Stimulated activated CD8-positive, alpha-beta memory T cell treated with anti-CD3 and anti-CD28 coated beads, Interleukin-12 subunit alpha, Interleukin-12 subunit beta, amount 100 ng/mL, for 24 hours (primary cell): ENCODE measurements at regions not wholly inside any gene's neighbourhood (a gene's known extent, or its start where the extent isn't known, plus 50 kb on each side); places are given as distances from the start of the nearest gene placed in this dataset.

Experiments used
- DNase-seq: peaks from one replicate; pipeline ENCODE4 v3.0.0-alpha.2; 2020; ENCODE audit errors: extremely low read depth

DNA sequence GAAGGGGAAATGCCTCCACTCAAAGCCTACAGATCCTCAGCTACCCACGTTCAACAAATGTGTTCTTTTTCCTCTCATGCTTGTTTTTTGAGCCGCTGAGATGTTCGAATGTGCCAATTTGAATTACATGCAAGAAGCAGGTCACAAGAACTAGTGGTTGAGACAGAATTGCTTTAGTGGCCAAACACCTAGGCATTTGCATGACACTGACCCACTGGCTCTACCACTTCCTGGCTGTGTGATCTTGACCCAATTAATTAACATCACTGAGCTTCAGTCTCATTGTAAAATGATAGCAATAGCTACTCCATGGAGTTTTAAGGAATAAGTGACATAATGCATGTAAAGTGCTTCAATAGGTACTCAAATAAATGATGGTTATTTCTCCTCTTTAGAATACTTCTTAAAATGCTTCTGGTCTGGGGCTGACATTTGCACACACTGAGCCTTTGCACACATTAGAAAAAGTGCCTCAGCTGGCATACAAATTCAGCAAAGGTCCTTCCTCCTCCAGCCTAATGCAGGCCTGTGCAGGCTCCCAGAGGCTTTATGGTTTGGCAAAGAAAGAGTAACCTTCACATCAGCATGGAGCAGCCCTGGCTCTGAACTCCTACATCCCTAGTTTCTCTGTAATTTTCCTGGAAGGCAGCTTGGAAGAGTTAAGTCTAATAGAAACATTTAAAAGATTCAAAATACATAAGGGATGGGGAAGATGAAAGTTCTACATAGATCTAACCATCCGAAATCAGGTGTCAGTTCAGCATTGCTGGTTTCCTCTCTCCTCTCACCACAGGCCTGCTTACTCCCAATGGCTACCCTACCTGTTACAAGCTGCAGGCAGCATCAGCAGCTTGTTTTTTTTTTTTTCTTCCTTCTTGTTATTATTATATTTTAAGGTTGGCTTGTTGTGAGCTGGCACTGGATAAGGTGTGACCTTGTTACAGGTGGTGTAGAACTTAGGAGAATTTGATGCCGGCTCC lies 107.4 kb downstream of the TBX19 start:
- DNase-seq: no peak

DNA sequence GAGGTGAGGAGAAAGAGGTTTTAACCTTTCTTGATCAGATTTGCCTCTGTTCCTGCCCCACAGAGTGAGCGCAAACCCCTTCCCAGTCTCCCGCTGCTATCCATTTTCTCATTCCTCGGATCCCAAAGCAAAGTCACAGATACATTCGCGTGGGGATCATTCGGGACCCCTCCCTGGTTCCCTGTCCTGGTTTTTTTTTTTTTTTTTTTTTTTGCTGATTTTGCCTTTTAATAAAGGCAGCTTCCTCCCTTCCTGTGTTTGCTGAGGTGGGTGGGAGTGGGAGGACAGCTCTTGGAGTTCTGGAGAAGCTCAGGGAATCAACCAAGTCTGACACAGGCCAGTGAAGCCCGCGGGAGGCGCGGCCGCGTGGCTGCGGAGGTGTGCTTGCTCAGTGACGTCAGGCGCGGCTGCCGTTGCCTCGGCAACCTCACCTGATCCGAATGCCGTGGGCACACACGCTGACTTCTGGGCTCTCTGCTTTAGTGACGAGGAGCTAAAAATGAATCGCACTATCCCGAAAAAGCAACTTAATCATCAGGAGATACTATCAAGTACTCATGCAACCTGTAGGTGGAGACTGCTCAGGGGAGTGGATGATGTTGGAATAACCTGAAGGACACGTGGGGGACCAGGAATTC lies 106.4 kb downstream of the TBX19 start:
- peak; percentile 42 for DNase-seq

DNA sequence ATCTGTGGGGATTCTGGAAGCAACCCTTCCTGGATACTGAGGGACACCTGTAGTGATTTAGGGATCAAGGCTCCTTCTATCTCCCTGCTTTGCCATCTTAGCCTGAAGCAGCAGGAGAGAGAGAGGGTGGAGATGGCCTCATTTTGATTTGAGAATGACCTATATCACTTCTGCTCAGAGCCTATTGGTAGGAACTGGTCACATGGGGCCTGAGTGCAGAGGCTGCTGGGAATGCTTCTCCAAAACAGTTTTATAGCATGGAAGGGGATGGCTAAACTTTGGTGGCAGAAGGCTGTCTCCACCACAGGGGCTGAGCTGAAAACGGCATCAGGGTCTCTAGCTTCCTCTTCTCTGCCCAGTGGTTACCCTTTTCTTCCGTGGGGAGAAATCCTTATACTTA lies 105.8 kb downstream of the TBX19 start:
- no peak for DNase-seq

DNA sequence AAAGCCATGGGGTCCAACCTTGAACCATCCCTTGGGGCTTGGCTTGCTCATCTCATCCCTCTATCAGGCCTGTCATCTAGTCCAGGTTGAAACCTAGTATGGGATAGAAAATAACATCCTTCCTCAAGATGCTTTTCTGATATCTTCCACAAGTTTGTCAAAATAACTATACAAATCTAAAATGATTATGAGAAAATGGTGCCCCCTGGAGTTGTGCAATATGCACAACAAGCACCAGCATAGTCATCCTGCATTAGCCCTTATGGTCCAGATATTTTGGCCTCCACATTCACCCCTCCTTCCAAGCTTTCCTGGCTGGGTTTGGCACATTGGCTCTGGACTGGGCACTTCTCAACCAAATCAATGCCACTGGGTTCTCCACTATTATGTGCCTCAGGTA lies 101.2 kb downstream of the TBX19 start:
- DNase-seq: no peak

DNA sequence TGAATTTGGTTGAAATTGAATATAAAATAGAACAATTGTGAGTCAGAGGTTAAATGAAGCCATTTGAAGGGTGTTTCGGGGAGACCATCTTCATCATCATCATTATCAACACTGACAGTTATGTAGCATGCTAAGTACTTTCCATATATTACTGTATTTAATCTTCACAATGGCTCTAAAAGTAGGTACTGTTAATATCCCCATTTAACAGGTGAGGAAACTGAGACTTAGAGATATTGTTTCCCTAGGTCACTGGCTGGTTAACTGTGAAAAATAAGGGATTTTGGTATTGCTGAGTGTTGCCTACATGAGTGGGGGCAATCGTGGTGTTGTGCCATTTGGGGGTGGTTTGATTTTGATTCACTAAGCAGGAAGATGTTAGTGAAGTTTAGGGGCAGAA lies 100.3 kb downstream of the TBX19 start:
- no peak for DNase-seq

DNA sequence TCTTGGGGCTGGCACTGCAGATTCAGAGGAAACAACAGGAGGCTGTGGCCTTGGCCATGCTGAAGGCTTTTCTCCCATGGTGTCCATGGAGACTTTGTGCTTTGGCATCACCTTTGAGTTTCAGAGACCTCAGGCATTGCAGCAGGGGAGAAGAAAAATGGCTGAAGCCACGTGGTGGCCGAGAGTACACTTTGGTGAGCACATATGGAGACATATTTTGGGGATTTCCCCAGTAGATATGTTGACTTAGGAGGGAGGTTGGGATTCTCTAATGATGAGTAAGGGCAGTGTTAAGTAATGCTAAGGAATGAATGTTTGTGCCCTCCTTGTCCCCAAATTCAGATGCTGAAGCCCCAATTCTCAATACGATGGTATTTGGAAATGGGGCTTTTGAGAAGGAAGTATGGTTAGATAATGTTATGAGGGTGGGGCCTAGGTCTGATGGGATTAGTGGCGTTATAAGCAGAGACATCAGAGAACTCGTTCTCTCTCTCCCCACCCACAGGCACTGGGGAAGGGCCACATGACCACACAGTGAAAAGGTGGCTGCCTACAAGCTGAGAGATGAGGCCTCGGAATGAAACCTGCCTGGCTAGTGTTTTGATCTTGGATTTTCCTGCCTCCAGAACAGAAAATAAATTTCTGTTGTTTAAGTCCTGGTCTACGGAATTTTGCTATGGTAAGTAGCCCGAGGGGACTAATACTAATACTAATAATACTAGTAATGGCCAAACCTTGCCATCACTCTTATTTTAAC lies 98.6 kb downstream of the TBX19 start:
- DNase-seq: no peak

DNA sequence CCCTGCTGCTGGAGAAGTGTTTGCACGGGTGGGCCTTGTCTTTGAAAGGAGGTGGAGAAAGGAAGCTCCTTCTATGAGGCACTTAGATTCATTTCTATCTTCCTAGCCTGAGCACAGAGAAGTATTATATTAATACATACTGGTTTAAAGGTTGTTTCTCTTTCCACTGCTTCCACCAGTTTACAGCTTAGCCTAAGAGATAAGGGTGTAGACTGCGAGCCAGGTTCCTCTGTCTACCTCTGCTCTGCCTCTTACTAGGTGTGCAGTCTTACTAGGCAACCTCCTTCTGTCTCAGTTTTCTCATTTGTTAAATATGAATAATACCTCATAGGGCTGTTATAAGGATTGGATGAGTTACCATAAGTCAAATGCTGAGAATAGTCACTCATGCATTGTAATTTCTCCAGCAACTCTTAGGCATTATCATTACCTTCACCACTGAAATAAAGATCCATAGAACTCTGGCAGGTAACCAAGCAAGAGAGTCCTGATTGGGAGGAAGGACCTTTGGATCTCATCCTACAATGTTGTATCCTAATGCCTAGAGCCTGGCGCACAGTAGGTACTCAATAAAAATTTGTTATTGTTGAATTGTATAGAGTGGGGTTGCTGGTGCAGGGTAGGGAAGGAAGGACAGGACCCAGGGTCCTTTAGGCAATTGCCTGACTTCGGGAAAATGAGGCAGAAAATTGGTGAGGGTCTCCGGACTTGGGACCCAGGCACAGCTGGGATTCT lies 95.1 kb downstream of the TBX19 start:
- no peak for DNase-seq

DNA sequence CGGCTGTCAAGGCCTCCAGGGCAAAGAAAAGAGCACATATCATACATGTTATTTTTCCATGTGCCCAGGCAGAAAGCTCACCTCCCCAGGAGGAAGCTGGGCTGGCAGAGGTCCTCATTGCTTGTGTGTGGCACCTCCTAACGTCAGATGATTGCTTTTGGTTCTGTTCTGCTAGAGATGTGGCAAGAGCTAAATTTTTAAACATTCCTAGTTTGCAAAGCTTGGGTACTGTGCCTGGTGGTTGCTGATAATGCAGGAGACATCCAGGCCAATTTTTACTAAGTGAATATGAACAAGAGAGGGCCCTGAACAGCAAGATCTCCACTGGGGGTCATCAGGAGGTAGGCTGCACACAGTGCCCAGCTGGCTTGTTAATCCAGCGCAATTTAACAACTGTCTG lies 93.9 kb downstream of the TBX19 start:
- no peak for DNase-seq

DNA sequence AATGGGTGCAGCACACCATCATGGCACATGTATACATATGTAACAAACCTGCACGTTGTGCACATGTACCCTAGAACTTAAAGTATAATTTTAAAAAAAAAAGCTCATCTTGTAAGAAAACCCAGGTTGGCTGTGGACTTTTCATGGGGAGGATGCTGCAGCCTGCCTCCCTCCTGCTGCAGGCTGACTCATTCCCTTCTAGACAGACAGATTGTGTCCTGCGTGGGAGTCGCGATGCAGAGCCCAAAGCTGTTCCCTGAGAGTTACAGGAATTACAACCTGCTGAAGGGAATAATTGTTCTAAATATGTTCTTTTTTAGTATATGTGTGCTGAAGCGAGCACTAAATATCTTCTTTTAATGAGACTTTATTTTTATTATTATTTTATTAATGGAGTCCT lies 93.2 kb downstream of the TBX19 start:
- no peak for DNase-seq

DNA sequence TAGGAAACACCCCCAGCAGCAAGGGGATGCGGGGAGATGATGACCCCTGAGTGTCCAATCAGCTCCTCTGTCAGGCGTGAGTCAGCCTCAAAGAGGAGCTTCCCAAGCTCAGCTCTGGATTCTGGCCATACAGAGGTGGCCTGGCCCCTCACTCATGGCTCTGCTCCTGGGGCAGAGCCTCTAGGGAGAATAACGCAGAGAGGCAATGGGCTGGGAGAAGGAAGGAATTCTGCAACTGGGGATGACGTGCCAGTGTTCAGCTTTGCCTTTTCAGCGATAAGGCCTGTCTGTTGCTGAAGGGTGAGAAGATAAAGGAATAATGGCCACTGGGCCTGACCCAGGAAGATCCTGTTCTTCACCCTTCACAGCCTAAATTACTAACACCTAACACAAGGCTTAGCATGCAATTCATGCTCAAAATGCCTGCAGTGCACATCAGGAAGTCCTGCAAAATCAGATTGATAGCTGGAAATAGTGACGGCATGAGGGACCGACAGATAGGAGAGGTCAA lies 92.2 kb downstream of the TBX19 start:
- DNase-seq: no peak

DNA sequence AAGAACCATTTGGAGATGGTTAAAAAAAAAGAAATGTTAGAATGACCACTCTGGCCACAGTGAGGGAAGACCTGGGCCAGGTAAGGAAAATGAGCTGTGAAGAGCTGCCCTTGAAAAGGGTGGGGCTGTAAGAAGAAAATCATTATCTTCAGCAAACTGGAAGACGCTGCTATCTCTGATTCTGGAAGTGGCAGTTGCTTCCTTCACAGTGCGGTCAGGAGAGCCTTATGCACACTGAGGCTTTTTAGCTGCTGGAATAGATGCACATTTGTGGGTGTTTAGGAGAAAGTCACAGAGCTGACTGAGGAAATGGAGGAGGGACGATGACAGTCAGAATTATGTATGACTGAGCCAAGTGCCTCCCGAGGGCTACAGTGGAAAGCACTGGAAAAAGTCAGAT lies 91.6 kb downstream of the TBX19 start:
- no peak for DNase-seq

DNA sequence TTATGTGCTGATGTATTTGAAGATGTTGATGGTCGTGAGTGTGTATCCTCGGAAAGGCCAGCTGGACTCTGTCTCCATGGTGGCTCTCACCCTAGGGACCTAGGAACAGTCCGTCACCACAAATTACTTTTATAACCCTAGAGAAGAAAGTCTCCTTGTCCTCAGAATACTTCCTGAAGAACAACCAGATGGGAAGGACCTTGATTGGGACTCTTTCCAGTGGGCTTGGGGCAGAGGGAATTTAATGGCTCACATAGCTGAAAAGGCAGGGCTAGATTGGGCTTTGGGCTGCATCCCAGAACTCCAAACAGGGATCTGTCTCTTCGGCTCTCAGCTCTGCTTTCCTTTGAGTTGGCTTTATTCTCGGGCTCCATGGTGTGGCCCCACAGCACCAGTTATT lies 90.8 kb downstream of the TBX19 start:
- DNase-seq: no peak

DNA sequence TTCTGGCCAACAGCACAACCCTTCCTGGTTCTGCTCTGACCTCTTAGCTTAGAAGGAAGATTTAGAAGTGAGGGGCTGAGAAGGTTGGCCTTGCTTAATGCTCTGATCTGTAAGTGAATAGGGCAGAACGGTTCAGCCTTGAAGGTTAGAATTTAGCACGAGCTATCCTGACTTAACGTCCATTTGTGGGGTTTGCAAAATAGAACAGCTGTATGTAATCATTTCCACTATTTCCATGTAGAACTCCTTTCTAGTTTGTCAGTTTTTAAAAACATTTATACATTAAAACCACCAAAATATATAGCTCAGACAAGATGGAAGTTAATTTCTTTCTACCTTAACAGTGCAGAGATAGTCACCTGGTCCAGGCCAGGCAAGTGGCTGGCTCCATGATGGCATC lies 89.9 kb downstream of the TBX19 start:
- DNase-seq: no peak

DNA sequence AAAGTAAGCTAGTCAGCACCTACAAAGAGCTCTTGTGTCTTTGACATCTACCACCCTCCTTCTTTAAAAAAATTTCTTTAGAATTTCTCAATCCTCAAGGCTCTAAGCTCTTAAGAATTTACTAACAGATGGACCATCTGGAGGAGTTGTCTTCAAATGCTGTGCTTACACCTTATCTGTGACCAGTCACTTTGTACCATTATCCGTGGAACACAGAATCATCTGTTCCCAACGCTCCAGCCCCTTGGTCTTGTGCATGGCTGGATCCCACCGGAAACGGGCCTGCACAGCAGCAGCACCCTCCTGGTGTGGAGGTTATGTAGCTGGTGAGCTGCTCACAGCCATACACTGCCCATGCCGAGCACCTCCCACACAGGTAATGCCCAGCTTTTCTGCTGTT lies 89.0 kb downstream of the TBX19 start:
- DNase-seq: no peak

DNA sequence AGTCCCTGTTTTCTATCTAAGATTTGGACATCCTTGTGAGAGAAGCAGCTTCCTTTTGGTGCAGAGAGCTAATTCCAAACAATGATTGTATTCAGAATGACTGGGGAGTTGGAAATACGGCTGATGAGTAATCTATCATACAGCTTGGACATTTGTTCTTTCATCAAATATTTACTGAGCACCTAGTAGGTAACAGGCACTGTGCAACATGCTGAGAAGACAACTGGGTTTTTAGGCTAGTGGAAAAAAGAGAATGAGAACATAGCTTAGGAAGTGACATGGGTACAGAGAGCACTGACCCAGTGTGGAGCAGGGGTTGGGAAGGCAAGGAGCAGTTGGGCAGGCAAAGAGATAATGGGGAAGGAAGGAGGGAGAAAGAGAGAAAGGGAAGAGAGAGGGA lies 87.5 kb downstream of the TBX19 start:
- no peak for DNase-seq

DNA sequence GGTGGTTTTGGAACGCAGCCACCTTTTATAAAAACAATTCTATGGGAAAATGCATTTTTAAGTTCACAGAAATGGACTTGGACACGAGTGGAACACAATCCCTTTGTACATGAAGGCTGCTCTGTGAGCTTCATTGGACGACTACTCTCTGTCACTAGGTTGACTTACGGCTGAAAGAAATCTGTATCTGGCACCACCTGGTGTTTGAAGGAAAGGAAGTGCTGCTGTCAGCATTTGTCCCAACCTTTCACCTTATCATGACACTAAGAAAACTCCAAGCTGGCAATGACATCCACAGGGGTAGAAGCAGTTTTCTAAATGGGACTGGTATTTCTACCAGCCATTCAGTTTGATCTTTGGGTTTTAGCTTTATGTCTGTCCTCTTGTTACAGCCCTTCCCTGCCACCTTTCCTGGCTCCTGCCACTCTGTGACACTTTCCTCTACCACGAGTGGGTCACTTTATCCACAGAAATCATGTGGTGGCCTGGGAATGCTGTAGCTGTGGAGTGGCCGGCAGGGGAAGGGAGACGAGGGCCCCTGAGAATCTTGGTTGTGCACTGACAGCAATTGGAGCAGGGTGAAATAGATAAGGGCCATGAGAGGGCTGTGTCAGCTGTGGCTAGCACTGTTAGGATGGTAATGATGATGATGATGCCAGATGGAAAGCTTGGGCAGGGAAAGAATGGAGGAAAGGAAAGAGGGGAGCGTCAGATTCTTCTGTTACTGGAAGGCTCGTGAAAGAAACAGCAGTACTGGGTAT lies 85.2 kb downstream of the TBX19 start:
- DNase-seq: no peak
